Body of pancreas (tissue), 4 donors: ENCODE measurements at regions not wholly inside any gene's neighbourhood (a gene's known extent, or its start where the extent isn't known, plus 50 kb on each side); places are given as distances from the start of the nearest gene placed in this dataset.

Experiments used
- CTCF ChIP-seq, 7 experiments: fragments of 450-650 bp in 4 of 7; fragments of 200-600 bp in 3 of 7; sonication (generic) in 3 of 7; IDR thresholded peaks; one replicate each; pipeline ENCODE4 v1.5.1; 2016 to 2019; ENCODE audit warnings: antibody characterized with exemption in 7 of 7
- POLR2A ChIP-seq, 3 donors: fragments of 450-650 bp; IDR thresholded peaks; one replicate each; pipeline ENCODE4 v1.6.1; 2016; ENCODE audit warnings: antibody characterized with exemption in 3 of 3, mild to moderate bottlenecking in 2 of 3

GRCh38 chr4:57602141-57602540, 492.0 kb upstream of the IGFBP7 start:
- TF ChIP-seq CTCF (IDR thresholded peaks at IDR 0.05) (no peak), POLR2A (IDR thresholded peaks at IDR 0.05) (no peak)
